Activated CD8-positive, alpha-beta memory T cell treated with anti-CD3 and anti-CD28 coated beads for 36 hours (primary cell): ENCODE measurements at regions not wholly inside any gene's neighbourhood (a gene's known extent, or its start where the extent isn't known, plus 50 kb on each side); places are given as distances from the start of the nearest gene placed in this dataset.
"Not testable (repeated sequence)": the region's sequence is repeated elsewhere in the genome, so short reads cannot be mapped to it uniquely, and the experiment has no call there.

Experiments
- CTCF ChIA-PET: fragments of 350-600 bp; sonication (Branson Sonifier 250); formaldehyde crosslinking; loops from one replicate; lab custom pipeline; 2021; ENCODE audit warnings: antibody characterized with exemption; lab: Charles Lee
- POLR2A ChIA-PET: fragments of 350-600 bp; sonication (Branson Sonifier 250); formaldehyde crosslinking; loops from one replicate; lab custom pipeline; 2021; ENCODE audit warnings: antibody characterized with exemption; lab: Charles Lee

- CTCF ChIA-PET: no interaction called here
These were observed 278.1 kb upstream of the SYNCRIP start for GRCh38 chr6:85920782-85921181.

GRCh38 chr6:85917522-85917921 lies 274.8 kb upstream of the SYNCRIP start:
- POLR2A ChIA-PET: no interaction called here
- CTCF ChIA-PET: no interaction called here

More at GRCh38 chr6:85920782-85921181, 278.1 kb upstream of the SYNCRIP start:
- POLR2A ChIA-PET: no interaction called here

GRCh38 chr6:85913001-85913400 lies 270.3 kb upstream of the SYNCRIP start:
- POLR2A ChIA-PET: no interaction called here
- CTCF ChIA-PET: no interaction called here

GRCh38 chr6:85912582-85912981 lies 269.9 kb upstream of the SYNCRIP start:
- CTCF ChIA-PET: no interaction called here
- POLR2A ChIA-PET: no interaction called here

- CTCF ChIA-PET: no interaction called here
These were observed 268.4 kb upstream of the SYNCRIP start for GRCh38 chr6:85911067-85911466.

GRCh38 chr6:85908120-85908519 lies 265.4 kb upstream of the SYNCRIP start:
- CTCF ChIA-PET, POLR2A ChIA-PET: not testable (repeated sequence)

More at GRCh38 chr6:85911067-85911466, 268.4 kb upstream of the SYNCRIP start:
- POLR2A ChIA-PET: no interaction called here

GRCh38 chr6:85892346-85892745 lies 249.7 kb upstream of the SYNCRIP start:
- CTCF ChIA-PET: no interaction called here
- POLR2A ChIA-PET: no interaction called here

- POLR2A ChIA-PET: no interaction called here
- CTCF ChIA-PET: no interaction called here
These were observed 244.8 kb upstream of the SYNCRIP start for GRCh38 chr6:85887461-85887860.

- ChIA-PET CTCF (no interaction called here), POLR2A (no interaction called here)
These were observed 226.0 kb upstream of the SYNCRIP start for GRCh38 chr6:85868685-85869084.

GRCh38 chr6:85867595-85867994 lies 224.9 kb upstream of the SYNCRIP start:
- CTCF ChIA-PET: no interaction called here
- POLR2A ChIA-PET: no interaction called here

- CTCF ChIA-PET: no interaction called here
- POLR2A ChIA-PET: no interaction called here
These were observed 224.2 kb upstream of the SYNCRIP start for GRCh38 chr6:85866758-85867401.

GRCh38 chr6:85866370-85866730 lies 223.7 kb upstream of the SYNCRIP start:
- CTCF ChIA-PET: no interaction called here
- POLR2A ChIA-PET: no interaction called here

GRCh38 chr6:85865420-85866369 lies 223.0 kb upstream of the SYNCRIP start:
- ChIA-PET POLR2A (no interaction called here), CTCF (no interaction called here)

- CTCF ChIA-PET: no interaction called here
- POLR2A ChIA-PET: no interaction called here
These were observed 222.0 kb upstream of the SYNCRIP start for GRCh38 chr6:85864453-85865401.

GRCh38 chr6:85856235-85856634 lies 213.5 kb upstream of the SYNCRIP start:
- CTCF ChIA-PET: no interaction called here
- POLR2A ChIA-PET: no interaction called here

- POLR2A ChIA-PET, CTCF ChIA-PET: not testable (repeated sequence)
These were observed 195.8 kb upstream of the SYNCRIP start for GRCh38 chr6:85838351-85839119.

- POLR2A ChIA-PET: no interaction called here
These were observed 186.3 kb upstream of the SYNCRIP start for GRCh38 chr6:85828973-85829372.

GRCh38 chr6:85826997-85827396 lies 184.3 kb upstream of the SYNCRIP start:
- ChIA-PET CTCF (no interaction called here), POLR2A (no interaction called here)

More at GRCh38 chr6:85828973-85829372, 186.3 kb upstream of the SYNCRIP start:
- CTCF ChIA-PET: no interaction called here

- ChIA-PET POLR2A (no interaction called here), CTCF (no interaction called here)
These were observed 181.6 kb upstream of the SYNCRIP start for GRCh38 chr6:85824329-85824728.
